Dedifferentiated amniotic fluid mesenchymal stem cell (primary cell): ENCODE measurements at regions not wholly inside any gene's neighbourhood (a gene's known extent, or its start where the extent isn't known, plus 50 kb on each side); places are given as distances from the start of the nearest gene placed in this dataset.

Source experiments
- DNase-seq: peaks from one replicate; pipeline ENCODE4 v3.0.0-alpha.2; 2016; ENCODE audit errors: extremely low spot score

DNA sequence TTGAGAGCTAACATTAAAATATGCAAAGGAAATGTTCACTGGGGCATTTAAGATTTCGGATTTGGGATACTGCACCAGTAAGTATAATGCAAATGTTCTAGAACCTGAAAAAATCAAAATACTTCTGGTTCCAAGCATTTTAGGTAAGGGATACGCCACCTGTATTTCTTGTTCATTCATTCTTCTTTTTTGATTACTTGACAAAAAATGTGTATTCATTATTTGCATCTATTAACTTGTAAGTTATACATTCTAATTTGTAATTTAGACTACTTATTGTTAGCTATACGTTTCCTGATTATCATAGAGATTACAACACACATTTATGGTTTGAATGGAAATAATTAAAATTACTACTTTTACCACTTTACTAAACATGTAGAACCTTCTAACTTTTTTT lies 486.9 kb downstream of the SOX5 start:
- no peak for DNase-seq

DNA sequence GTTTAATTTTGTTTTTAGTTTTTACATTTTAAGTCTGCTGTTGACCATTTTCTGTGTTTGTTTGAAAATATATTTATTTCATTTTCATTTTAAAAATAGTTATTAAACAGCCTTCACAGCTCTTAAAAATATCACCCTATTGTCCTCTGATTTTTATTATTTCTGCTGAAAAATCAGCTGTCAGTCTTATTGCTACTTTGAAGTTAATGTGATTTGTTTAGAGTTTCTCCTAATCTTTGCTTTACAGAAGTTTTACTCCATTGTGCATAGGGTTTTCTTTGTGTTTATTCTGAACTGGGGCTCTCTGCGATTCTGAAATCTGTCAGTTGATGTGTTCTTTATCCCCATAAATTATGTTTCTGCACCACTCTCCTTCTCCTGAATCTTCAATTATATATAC lies 486.3 kb downstream of the SOX5 start:
- no peak for DNase-seq

DNA sequence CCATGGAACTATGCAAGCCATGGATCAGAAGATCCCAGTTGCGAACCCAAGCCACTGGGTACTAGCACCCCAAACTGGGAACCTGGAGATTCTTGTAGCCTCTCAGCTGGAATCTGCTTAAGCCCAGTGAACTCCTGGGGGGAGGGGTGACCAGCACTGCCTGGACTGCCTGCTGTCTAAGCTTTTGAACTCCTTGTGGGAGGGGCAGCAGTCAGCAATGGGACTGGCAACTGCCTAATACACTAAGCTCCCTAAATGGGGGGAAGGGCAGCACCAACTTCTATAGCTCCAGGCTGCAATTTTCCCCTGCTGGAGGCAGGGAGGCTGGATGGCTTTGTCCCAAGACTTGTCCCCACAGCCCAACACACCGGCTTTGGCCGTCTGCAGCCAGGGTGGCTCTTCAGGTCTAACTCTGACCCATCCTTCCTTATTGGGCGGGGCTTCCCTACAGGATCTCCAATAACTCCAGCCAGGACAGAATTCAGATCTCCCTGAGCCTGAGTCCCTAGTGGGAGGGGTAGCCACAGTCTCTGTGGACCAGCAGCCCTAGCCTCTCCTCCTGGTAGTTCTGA lies 485.1 kb downstream of the SOX5 start:
- no peak for DNase-seq

DNA sequence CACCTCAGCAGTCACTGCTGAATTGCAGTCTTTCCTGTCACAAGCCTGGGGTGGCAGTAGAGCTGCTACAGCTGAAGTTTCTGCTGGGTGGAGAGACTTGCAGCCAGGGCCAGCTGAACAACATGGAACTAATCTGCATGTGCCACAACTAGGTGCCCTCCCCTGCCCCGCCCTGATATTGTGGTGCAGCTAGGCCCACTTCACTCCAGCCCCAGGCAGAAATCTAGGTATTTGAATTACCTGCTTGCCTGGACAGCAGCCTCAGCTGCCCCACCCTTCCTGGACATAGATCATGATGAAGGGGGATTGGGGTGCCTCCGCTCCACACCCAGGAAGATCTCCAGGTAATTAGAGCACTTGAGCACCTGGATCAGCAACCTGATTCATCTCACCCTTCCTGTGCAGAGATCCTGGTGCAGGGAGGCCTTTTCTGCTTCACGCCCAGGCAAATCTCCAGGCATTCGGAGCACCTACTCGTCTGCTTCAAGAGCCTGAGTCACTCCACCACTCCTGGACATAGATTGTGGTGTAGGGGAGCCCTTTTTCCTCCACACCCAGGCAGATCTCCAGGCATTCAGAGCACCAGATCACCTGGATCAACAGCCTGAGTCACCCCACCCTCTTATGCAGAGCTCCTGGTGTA lies 477.0 kb downstream of the SOX5 start:
- DNase-seq: no peak

DNA sequence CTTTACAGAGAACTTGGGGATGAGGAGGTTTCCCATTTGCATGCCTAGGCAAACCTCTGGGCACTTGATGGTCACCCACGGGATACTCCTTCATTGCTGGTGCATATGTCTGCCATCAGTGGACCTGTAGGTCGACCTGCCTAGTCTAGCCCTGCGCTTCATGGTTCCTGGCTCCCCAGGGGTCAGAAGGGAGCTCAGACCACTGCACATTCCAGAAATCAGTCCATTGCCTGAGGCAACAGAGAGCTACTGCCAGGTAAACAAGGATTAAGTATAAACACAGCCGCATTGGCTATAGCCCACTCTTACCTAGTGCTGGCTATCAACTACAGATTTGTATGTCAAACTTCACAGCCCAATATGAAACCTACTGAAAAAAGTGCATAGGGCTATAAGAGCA lies 476.4 kb downstream of the SOX5 start:
- DNase-seq: no peak

DNA sequence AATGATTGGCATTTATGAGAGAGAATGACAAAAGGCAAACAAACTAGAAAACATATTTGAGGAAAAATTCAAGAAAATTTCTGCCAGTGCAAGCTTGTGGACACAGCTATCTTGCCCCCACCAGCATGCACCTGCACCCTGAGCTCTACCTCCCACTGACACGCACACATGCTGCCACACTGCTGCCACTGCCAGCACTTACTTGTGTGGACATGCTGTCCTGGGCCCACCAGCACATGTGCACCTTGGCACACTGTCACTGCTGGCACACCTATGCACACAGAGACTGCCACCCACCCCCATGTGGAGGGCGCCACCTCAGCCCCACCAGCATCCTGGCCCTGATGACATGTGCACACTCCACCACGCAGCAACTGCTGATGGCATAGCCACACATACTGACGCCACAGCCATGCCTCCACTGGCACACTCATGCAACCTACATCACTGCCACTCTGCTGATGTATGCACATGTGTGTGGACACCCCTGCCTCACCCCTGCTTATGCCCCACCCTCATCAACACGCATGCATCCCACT lies 475.0 kb downstream of the SOX5 start:
- no peak for DNase-seq
